Effector CD8-positive, alpha-beta T cell (primary cell): ENCODE measurements at regions not wholly inside any gene's neighbourhood (a gene's known extent, or its start where the extent isn't known, plus 50 kb on each side); places are given as distances from the start of the nearest gene placed in this dataset.

Source experiments
- DNase-seq: peaks from one replicate; lab custom pipeline; 2025; lab: John Stamatoyannopoulos, UW

- no peak for DNase-seq
Observed at GRCh38 chr9:88733651-88734421, 198.9 kb downstream of the NXNL2 start.

- no peak for DNase-seq
Observed at GRCh38 chr9:88734527-88734926, 199.5 kb downstream of the NXNL2 start.

GRCh38 chr9:88736136-88736637, 201.2 kb downstream of the NXNL2 start:
- DNase-seq, result no peak

GRCh38 chr9:88737031-88737430, 202.1 kb downstream of the NXNL2 start:
- DNase-seq, result no peak

GRCh38 chr9:88737876-88738275, 202.9 kb downstream of the NXNL2 start:
- no peak for DNase-seq

GRCh38 chr9:88738709-88739108, 203.7 kb downstream of the NXNL2 start:
- no peak for DNase-seq

GRCh38 chr9:88739373-88739772, 204.4 kb downstream of the NXNL2 start:
- no peak for DNase-seq

- no peak for DNase-seq
Observed at GRCh38 chr9:88740844-88741243, 205.9 kb downstream of the NXNL2 start.

GRCh38 chr9:88741335-88741734, 206.4 kb downstream of the NXNL2 start:
- no peak for DNase-seq

GRCh38 chr9:88742483-88742882, 207.5 kb downstream of the NXNL2 start:
- no peak for DNase-seq

- DNase-seq, result no peak
Observed at GRCh38 chr9:88742905-88743304, 207.9 kb downstream of the NXNL2 start.

GRCh38 chr9:88745276-88746001, 210.5 kb downstream of the NXNL2 start:
- no peak for DNase-seq

GRCh38 chr9:88746029-88746742, 211.2 kb downstream of the NXNL2 start:
- no peak for DNase-seq

GRCh38 chr9:88746743-88747398, 211.9 kb downstream of the NXNL2 start:
- no peak for DNase-seq

GRCh38 chr9:88747768-88748167, 212.8 kb downstream of the NXNL2 start:
- no peak for DNase-seq

GRCh38 chr9:88748566-88749261, 213.7 kb downstream of the NXNL2 start:
- no peak for DNase-seq

GRCh38 chr9:88749420-88749819, 214.4 kb downstream of the NXNL2 start:
- no peak for DNase-seq

- DNase-seq, result no peak
Observed at GRCh38 chr9:88750832-88751360, 215.9 kb downstream of the NXNL2 start.

GRCh38 chr9:88751781-88752180, 216.8 kb downstream of the NXNL2 start:
- DNase-seq, result no peak

GRCh38 chr9:88753691-88754367, 218.9 kb downstream of the NXNL2 start:
- no peak for DNase-seq

- DNase-seq, result no peak
Observed at GRCh38 chr9:88754452-88754851, 219.5 kb downstream of the NXNL2 start.
